A549 (cell line): ENCODE measurements at regions not wholly inside any gene's neighbourhood (a gene's known extent, or its start where the extent isn't known, plus 50 kb on each side); places are given as distances from the start of the nearest gene placed in this dataset.

Experiments used
- ATAC-seq, 2 experiments: fragments of 200-7000 bp in 1 of 2; fragments of >200 bp in 1 of 2; cut with Nextera tagmentation in 1 of 2; cut with Tn5 transposase in 1 of 2; 3 replicates each; pipeline versions ENCODE4 v1.8.0 to v1.9.1; 2018 to 2020; ENCODE audit warnings: mild to moderate bottlenecking in 1 of 2, moderate library complexity in 1 of 2
- CTCF ChIA-PET: fragments of 300-600 bp; sonication (Branson Sonifier 250); formaldehyde crosslinking; extraction: SDS; loops from one replicate; lab custom pipeline; 2021; ENCODE audit warnings: antibody characterized with exemption, inconsistent platforms; lab: Yijun Ruan, JAX
- POLR2A ChIA-PET: fragments of 350-600 bp; formaldehyde crosslinking; extraction: SDS; loops from one replicate; lab custom pipeline; 2021; ENCODE audit warnings: antibody characterized with exemption, inconsistent platforms; lab: Yijun Ruan, JAX
- DNase-seq, 2 experiments: peaks; one replicate each; pipeline versions ENCODE4 v3.0.0 to v3.0.0-alpha.2; 2011 to 2016; ENCODE audit warnings: low read depth in 1 of 2, low spot score in 1 of 2
- FAIRE-seq: peaks from 2 replicates; lab custom pipeline; 2011; peaks lifted over from hg19 to GRCh38; lab: Jason Lieb, UNC
- H3K27ac ChIP-seq, 2 experiments: fragments of >200 bp; sonication (Bioruptor Twin); formaldehyde crosslinking; 3 replicates each; pipeline ENCODE4 v1.5.1; 2016 to 2017
- H3K4me1 ChIP-seq: fragments of >200 bp; sonication (Bioruptor Twin); formaldehyde crosslinking; 3 replicates; pipeline ENCODE4 v1.6.1; 2016
- H3K4me2 ChIP-seq: fragments of >200 bp; sonication (Bioruptor Twin); formaldehyde crosslinking; 3 replicates; pipeline ENCODE4 v1.6.1; 2016
- H3K4me3 ChIP-seq: fragments of >200 bp; sonication (Bioruptor Twin); formaldehyde crosslinking; 3 replicates; pipeline ENCODE4 v1.5.1; 2016
- H3K9me3 ChIP-seq: fragments of >200 bp; sonication (Bioruptor Twin); formaldehyde crosslinking; 3 replicates; pipeline ENCODE4 v1.6.1; 2016
- EHMT2 ChIP-seq: fragments of 200-600 bp; sonication (generic); IDR thresholded peaks from 2 replicates; pipeline ENCODE4 v1.6.1; 2016; ENCODE audit warnings: antibody characterized with exemption, low read depth, mild to moderate bottlenecking, moderate library complexity
- ELK1 ChIP-seq: fragments of 150-350 bp; IDR thresholded peaks from 2 replicates; pipeline ENCODE4 v1.6.1; 2014; ENCODE audit warnings: low read depth, mild to moderate bottlenecking, low read length
- HOXA7 ChIP-seq: fragments of 250-450 bp; sonication (Bioruptor Pico); IDR thresholded peaks from 2 replicates; pipeline ENCODE4 v1.5.0; 2020; ENCODE audit warnings: mild to moderate bottlenecking, moderate library complexity
- MAX ChIP-seq: IDR thresholded peaks from 2 replicates; pipeline ENCODE4 v1.6.1; 2012
- MYC ChIP-seq: IDR thresholded peaks from 2 replicates; pipeline ENCODE4 v1.6.1; 2012; ENCODE audit warnings: mild to moderate bottlenecking, inconsistent platforms, low read length, improper control_type of control experiment, borderline replicate concordance
- NFE2L2 ChIP-seq: fragments of 150-350 bp; conservative IDR thresholded peaks from 2 replicates; pipeline ENCODE4 v1.6.1; 2014; ENCODE audit warnings: low read length
- PHF8 ChIP-seq: fragments of 200-600 bp; sonication (generic); IDR thresholded peaks from 2 replicates; pipeline ENCODE4 v1.6.1; 2016; ENCODE audit warnings: low read depth, mild to moderate bottlenecking, antibody characterized with exemption, moderate library complexity, borderline replicate concordance
- RARB ChIP-seq: fragments of 250-450 bp; sonication (Bioruptor Pico); IDR thresholded peaks from 2 replicates; pipeline ENCODE4 v1.8.0; 2021; ENCODE audit warnings: mild to moderate bottlenecking, moderate library complexity
- RCOR1 ChIP-seq: fragments of 150-350 bp; IDR thresholded peaks from 2 replicates; pipeline ENCODE4 v1.6.1; 2014; ENCODE audit warnings: antibody characterized with exemption, low read length, low read depth
- SMC3 ChIP-seq: fragments of >200 bp; sonication (Bioruptor Twin); formaldehyde crosslinking; IDR thresholded peaks from 3 replicates; pipeline ENCODE4 v1.6.1; 2018; ENCODE audit warnings: inconsistent platforms
- SREBF2 ChIP-seq: fragments of 450-650 bp; IDR thresholded peaks from 2 replicates; pipeline ENCODE4 v1.6.1; 2014; ENCODE audit warnings: mild to moderate bottlenecking, moderate library complexity
- WGBS: methylation state at CpG from one replicate; pipeline ENCODE4 v1.1.6; 2017; ENCODE audit errors: missing lambda C conversion rate; 5-methylcytosine and 5-hydroxymethylcytosine counted together
- TF ChIP-seq, protein P1 (sequence below): fragments of 450-650 bp; IDR thresholded peaks from 2 replicates; pipeline ENCODE4 v1.6.1; 2014; ENCODE audit warnings: antibody characterized with exemption

DNA sequence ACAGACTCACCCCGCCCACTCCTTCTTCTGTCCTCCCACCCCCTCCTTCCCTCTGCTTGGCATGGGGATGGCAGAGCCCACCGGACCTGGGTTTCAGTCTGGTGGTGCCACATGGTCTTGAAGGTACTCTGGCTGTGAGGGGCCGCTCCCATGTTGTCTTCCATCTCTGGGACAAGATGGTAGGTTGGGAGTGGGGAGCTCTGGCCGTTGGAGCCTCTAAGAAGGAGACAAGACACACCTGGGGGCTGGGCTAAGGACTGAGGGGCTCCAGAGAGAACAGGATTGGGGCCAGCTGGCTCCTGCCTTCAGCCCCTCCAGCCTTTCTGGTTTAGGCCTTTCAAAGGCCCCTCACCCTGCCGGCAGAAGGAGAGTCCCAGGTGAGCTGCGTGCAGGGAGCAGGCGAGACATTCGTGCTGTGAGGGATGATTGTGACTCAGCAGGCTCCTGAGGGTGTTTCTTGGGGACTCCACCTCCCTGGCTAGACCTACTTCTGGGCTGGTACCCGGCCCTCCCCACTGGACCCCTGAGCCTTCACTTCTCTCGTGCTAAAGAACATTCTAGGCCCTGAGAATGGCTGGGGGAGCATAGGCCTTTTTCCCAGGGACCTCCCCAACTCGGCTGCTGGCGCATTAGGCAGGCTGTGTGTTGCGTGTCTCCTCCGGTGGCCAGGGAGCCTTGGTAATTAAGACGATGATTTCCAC is 128.2 kb upstream of the HAAO start:
- ATAC-seq (no peak), FAIRE-seq (no peak), DNase-seq (no peak)
- Histone ChIP-seq H3K27ac (no peak overlapping the region), H3K4me3 (no peak overlapping the region), H3K4me1 (peaks cover 18% of the 10 kb centered on the region), H3K9me3 (no peaks in the 10 kb centered on the region), H3K4me2 (no peak overlapping the region)
- no peak for TF ChIP-seq RCOR1
- TF ChIP-seq NFE2L2: no peak
- ChIA-PET POLR2A (no interaction called here), CTCF (interaction anchor here (0.8 to 4.6 kb wide), 5 partner anchors 9 to 564 kb away, joined by 3 to 21 read pairs (median 5); no protein-coding TSS in a partner anchor)
- 70% methylated on average over 14 of the region's 15 CpGs for WGBS

- DNase-seq (no peak), ATAC-seq (no peak), FAIRE-seq (no peak)
- Histone ChIP-seq H3K27ac (no peak overlapping the region), H3K9me3 (no peaks in the 10 kb centered on the region), H3K4me3 (no peak overlapping the region), H3K4me2 (no peak overlapping the region)
- ChIA-PET CTCF (interaction anchor here (0.6 to 4.6 kb wide), 13 partner anchors 8 to 311 kb away, joined by 3 to 21 read pairs (median 3); no protein-coding TSS in a partner anchor), POLR2A (no interaction called here)
- 59% methylated on average over 9 of the region's 9 CpGs for WGBS
- TF ChIP-seq EHMT2 (no peak), ELK1 (no peak)
- TF ChIP-seq, all 56 proteins: peak for 0
- H3K4me1 ChIP-seq: peaks cover 4% of the 10 kb centered on the region; the same call in 1 of the 3 replicates
Measured at GRCh38 chr2:42918671-42919318, 126.4 kb upstream of the HAAO start.

DNA sequence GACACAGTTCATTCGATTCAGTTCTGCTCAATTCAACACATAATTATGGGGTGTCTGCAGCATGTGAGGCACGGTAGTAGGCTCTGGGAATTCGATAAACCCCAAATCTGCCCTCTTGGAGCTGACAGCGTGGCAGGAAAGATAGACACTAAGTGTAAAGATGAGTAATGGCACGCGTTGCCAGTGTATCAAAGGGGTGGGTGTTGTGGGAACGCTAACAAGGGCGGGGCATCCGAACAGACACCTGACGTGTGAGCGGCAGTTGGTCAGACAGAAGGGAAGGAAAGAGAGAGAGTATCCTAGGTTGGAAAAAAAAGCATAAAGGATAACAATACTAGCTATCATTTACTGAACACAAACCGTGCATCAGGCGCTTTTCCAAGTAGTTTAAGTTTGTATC is 125.7 kb upstream of the HAAO start:
- no peak overlapping the region for H3K4me2 ChIP-seq
- no peak for FAIRE-seq
- H3K4me3 ChIP-seq: no peak overlapping the region
- no peak overlapping the region for H3K27ac ChIP-seq
- no peak for DNase-seq
- ChIA-PET CTCF (interaction anchor here (0.6 to 4.6 kb wide), 8 partner anchors 9 to 312 kb away, joined by 3 to 21 read pairs (median 4); no protein-coding TSS in a partner anchor), POLR2A (no interaction called here)
- WGBS: 64% methylated on average over 13 of the region's 13 CpGs
- H3K9me3 ChIP-seq: no peaks in the 10 kb centered on the region
- TF ChIP-seq HOXA7 (CRISPR knock-in tag) (no peak), SMC3 (no peak)
- TF ChIP-seq, protein P1, sequence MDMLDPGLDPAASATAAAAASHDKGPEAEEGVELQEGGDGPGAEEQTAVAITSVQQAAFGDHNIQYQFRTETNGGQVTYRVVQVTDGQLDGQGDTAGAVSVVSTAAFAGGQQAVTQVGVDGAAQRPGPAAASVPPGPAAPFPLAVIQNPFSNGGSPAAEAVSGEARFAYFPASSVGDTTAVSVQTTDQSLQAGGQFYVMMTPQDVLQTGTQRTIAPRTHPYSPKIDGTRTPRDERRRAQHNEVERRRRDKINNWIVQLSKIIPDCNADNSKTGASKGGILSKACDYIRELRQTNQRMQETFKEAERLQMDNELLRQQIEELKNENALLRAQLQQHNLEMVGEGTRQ: no peak
- ATAC-seq: no peak
- H3K4me1 ChIP-seq: peaks cover under 1% of the 10 kb centered on the region; the same call in 1 of the 3 replicates

DNA sequence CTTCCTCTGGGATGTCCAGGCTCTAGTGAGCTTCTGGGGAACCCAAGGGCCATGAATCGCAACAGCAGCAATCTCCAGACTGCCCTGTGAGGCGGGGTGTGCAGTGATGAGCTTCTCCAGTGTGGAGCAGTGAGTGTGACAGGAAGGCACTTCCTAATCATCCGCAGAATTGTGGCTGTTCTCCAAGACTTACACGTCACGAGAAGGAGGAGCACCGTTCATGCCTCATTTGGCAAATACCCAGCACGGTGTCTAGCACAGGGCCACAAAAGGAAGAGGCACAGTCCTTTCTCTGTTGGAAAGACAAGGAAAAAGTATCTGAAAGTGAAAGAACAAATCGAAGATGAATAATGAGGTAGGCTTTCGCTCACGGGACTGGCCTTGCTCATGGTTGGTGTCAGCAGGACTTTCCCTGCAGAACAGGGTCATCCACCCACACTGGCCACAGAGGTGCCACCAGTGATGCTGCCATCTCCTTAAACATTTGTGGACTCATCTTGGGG is 125.1 kb upstream of the HAAO start:
- TF ChIP-seq MAX (no peak), PHF8 (no peak), SREBF2 (no peak), MYC (no peak), RARB (no peak)
- TF ChIP-seq, all 56 proteins: peak for 0
- DNase-seq: no peak
- no peaks in the 10 kb centered on the region for H3K9me3 ChIP-seq
- no peaks in the 10 kb centered on the region; the same call in 2 of the 3 replicates for H3K4me1 ChIP-seq
- CTCF ChIA-PET: interaction anchor here (1.0 to 2.4 kb wide), 6 partner anchors 9 to 312 kb away, joined by 3 to 10 read pairs (median 6); no protein-coding TSS in a partner anchor
- no peak for FAIRE-seq
- POLR2A ChIA-PET: no interaction called here
- no peak overlapping the region for H3K4me2 ChIP-seq
- no peak overlapping the region for H3K27ac ChIP-seq
- ATAC-seq: peak in 1 of 2 experiments; percentile 40; a peak in 2 of 6 replicates
- no peak overlapping the region for H3K4me3 ChIP-seq
- 73% methylated on average over 10 of the region's 10 CpGs for WGBS
